ENCODE measurements at regions not wholly inside any gene's neighbourhood (a gene's known extent, or its start where the extent isn't known, plus 50 kb on each side); places are given as distances from the start of the nearest gene placed in this dataset.

- TF ChIP-seq CTCF (IDR thresholded peaks at IDR 0.05; ENCODE audit: poor library complexity) (no peak), EZH2phosphoT487 (IDR thresholded peaks at IDR 0.05; ENCODE audit: low read depth, severe bottlenecking, unreplicated experiment) (no peak)
These were observed 575.7 kb upstream of the CDH5 start for GRCh38 chr16:65790768-65791167.
